GM18867 (cell line): ENCODE measurements at regions not wholly inside any gene's neighbourhood (a gene's known extent, or its start where the extent isn't known, plus 50 kb on each side); places are given as distances from the start of the nearest gene placed in this dataset.
"Not testable (repeated sequence)": the region's sequence is repeated elsewhere in the genome, so short reads cannot be mapped to it uniquely, and the experiment has no call there.

Source experiments
- ATAC-seq: cut with Tn5 transposase; IDR thresholded peaks from one replicate; pipeline ENCODE4 v1.9.1; 2021; ENCODE audit warnings: mild to moderate bottlenecking, moderate library complexity; ENCODE audit not compliant: unreplicated experiment

DNA sequence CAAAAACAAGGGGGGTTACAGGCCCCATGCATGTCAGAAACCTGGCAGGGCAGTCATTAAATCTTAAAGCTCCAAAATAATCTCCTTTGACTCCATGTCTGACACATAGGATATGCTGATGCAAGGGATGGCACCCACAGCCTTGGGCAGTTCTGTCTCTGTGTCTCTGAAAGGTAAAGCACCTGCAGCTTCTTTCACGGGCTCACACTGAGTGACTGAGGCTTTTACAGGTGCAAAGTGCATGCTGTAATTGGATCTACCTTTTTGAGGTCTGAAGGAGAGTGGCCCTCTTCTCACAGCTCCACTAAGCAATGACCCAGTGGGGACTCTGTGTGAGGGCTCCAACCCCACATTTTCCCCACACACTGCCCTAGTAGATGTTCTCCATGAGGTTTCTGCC, 1309.0 kb upstream of the B3GALT2 start:
- no peak for ATAC-seq

DNA sequence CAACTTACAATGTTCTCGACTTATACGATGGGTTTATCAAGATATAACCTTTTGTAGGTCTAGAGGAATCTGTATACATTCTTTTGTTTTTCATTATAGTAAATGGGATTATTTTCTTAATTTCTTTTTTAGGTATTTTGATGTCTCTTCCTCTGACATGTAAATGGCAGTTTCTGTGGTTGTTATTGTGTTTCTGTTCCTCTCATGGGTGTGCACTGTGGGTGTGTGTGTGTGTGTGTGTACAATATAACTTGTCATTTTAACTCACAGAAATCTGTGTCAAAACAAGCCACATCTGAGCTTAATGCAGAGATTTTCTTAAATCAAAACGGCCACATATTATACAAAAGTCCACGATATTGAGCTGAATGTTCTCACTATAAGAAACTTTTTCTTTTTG, 1300.8 kb upstream of the B3GALT2 start:
- no peak for ATAC-seq

DNA sequence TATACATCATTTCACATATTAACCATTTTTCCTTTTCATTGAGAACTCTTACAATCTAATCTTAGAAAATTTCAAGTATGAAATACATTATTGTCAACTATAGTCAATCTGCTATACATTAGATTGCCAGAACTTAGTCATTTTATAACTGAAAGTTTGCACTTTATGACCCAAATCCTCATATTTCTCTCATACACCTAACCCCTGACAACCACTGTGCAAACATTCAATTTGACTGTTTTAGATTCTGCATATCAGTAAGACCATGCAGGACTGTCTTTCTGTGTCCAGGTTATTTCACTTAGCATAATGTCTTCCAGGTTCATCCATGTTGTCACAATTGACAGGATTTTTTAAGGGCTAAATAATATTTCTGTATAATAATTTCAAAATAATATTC, 1299.0 kb upstream of the B3GALT2 start:
- no peak for ATAC-seq

DNA sequence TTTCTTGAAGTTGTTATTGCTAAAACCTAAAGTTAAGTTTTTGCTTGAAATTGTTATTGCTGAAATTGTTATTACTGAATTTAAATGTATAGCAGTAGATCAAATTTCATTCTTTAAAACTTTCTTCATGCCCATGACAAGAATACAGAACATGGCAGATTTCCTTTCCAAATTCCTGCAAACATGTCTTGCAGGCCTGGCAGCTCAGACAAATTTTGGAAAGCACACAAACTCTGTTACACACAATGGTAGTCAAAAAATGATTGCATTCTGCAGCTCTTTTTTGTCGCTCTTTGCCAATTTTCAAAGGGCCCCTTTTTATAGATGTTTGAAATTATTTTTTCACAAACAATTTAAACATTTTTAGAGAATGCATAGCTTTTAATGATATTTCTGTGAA, 1292.3 kb upstream of the B3GALT2 start:
- no peak for ATAC-seq

DNA sequence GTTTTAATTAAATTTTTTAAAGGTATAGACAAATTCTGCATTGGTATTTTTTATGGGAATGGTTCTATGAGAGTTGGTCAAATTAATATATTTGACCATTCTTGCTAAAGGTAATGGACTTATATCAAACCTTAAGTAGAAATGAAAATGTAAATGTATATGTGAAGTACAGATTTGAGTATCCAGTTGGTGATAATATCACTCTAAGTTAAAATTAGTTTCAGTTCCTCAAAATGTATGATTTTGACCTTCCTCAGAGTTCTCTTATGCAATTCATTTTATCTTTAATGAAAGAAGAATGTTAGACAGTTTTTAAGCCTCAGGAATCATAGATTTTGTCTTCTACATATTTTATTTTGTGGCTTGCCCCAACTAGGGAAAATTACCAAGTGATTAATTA, 1291.5 kb upstream of the B3GALT2 start:
- ATAC-seq, result peak; percentile 87

DNA sequence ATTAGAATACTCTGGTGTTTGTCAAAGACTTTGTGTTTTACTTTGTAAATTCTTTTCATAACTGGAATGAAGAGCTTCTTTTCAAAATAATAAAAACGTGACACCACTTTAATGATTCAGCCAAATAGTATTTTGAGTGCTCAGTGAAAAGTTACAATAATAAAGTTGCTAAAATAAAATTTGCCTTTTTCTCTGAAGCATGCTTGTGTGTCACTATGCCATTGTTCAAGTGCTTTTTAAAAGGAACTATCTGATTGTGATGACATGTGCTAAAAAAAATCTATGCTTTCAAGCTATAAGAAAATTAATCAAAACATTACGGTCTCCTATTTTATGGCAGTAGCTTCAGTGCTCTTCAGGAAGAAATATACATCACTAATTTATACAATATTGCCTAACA, 1290.5 kb upstream of the B3GALT2 start:
- ATAC-seq, result no peak

DNA sequence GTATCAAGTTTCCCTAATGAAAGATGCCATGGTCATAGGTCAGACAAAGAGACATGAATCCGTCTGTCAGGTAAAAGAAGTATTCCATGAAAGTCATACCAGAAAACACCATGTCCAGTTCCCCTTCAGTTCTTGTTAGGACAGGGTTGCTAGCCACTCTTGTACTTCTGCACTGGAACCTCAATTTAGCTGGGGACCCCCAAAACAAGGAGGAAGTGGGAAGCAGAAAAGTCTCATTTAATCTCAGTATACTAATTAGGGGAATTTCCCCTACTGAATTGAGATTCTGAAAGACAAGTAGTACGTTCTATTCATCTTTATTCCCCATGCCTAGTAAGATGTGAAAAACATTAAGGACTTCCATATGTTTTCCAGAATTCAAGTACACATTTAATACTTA, 1289.9 kb upstream of the B3GALT2 start:
- ATAC-seq, result no peak

DNA sequence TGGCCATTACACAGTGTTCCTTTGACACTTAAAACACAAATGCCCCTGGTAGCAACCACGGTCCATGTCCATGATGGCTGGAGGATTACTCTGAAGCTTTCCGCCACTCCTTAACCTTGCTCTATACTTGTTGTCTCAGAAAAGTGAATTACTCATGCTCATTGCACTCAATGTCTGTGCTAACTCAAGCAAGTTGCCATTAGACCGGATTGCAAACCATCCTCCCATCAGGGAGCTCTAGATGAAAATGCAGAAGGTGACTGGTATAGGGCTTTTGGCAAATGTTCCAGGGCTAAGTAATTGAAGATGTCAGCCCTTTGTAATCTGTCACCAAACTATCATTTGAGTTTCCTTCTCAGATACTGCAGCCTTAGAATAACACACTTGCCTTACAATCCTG, 1288.3 kb upstream of the B3GALT2 start:
- no peak for ATAC-seq

DNA sequence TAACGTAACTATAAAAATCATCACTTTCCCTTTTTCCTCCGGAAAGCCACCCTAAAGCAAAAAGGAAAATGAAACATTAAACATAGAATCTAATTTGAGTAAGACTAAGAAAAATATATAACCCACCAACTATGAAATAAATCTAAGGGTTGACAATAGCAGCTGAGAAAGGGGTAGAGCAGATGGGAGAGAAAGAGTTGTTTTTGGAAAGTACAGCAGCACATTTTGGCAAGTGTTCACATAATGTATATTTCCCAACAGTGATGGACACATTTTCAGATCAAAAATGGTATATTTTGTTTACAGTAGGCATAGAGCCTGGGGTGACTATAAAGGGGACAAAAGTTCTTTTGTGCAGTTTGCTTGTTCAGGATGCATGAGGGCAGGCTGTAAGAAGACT, 1287.4 kb upstream of the B3GALT2 start:
- ATAC-seq, result no peak

DNA sequence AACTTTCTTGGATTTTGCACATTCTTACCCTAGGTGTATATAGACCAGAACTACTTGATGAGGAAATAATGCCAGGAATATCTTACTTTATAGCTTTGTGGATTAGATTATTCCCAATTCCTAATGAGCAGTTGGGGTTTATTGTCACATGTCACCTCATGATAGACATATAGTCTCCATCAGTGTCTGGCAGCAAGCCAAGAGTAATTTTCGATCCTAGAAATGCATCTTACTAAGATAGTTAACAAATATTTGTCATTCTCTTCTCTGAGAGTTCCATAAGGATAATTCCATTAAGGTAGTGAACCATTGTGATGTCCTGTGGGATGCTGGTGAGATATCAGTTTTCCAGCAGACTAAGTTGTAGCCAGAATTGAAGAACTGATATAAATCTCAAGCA, 1282.9 kb upstream of the B3GALT2 start:
- ATAC-seq, result no peak

DNA sequence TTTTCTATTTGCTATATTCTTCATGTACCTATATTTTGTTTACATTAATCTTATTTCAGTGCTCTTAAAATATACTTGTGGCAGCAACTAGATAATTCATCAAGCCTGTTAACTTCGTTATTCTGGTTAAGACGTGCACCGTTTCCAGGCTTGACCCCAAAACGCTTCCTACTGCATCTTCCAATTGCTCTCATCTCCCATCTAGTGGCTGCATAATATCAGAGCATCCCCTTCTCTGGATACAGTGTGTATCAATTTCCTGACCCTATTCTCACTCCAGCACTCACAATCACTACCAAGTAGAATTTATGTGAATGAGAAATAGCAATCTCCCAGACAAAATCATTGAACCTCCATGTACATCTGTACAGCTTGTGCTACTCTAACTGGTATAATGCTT, 1280.3 kb upstream of the B3GALT2 start:
- ATAC-seq, result no peak

DNA sequence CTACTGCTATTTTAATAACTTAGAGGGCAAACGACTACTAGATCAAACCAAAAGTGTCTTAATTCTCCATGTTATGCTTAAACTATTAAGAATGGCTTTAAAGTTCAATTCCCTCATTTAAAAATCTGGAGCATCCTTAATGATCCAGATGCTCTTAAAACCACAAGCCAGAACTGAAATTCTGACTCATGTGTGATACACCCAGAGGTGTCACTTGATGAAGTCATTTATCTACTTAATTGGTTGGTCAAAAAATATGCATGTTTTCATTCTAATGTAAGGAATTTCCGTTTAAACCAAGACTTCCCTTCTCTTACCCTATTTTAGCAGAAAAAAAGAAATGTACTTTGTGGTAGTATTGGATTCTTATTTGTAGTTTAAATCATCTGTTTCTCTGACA, 1261.2 kb upstream of the B3GALT2 start:
- no peak for ATAC-seq

DNA sequence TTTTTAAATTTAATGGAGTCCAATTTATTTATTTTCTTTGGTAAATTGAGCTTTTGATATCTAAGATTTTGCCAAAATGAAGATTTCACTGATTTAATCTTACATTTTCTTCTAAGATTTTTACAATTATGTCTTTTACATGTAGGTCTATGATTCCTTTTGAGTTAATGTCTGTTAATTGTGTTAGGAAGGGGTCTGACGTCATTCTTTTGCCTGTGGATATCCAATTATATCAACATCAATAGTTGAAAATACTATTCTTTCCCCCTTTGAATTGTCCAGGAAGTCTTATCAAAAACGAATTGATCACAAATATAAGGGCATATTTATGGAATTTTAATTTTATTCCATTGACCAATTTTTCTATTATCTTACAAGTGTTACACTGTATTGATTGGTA, 1258.8 kb upstream of the B3GALT2 start:
- ATAC-seq, result no peak

DNA sequence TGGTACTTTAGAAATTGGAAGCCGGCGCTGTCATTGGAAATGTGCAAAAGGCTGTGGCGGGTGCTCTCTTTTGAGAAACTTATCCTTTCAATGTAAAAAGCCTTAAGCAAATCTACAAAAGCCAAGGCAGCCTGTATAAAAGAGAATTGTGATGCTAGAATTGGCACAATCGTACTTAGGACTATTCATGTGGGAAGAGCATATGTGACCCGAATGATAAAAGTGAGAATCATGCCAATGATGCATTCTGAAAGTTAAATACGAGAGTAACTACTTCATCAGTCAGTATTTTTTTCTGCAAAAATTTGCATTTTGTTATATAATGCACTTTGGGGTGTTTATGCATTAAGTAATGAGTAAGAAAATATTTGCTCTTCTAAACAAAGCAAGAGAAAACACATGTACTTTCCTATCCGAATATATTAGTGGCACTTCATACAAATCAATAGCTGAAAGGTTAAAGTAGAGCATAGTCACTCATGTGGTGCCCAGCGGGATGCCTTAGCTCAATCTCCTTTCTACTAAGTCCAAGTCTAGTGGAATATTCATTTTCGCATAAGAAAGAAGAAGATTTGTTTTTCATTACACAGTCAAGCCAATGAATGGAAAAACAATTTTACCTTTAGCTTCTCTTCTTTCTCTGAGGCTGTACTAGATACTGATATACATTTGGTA, 1256.6 kb upstream of the B3GALT2 start:
- ATAC-seq, result no peak

DNA sequence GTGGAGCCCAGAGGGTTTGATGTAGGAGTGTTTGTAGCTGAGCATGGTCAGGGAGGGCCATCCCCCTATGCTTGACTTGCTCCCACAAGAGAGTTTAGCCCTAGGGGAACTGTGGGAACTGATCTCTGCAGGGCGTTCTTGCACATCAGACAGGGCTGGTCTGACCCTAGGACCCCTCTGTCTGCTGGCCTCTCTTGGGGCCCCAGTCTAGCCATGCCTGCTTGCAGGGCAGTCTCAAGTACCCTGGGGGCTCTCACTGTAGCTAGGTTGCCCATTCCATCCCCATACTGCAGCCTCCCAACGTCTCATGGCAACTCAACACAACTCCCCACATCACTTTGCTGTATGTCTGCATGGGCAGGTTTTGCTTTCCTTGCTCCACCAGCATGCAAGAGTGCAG, 1250.7 kb upstream of the B3GALT2 start:
- ATAC-seq, result no peak

DNA sequence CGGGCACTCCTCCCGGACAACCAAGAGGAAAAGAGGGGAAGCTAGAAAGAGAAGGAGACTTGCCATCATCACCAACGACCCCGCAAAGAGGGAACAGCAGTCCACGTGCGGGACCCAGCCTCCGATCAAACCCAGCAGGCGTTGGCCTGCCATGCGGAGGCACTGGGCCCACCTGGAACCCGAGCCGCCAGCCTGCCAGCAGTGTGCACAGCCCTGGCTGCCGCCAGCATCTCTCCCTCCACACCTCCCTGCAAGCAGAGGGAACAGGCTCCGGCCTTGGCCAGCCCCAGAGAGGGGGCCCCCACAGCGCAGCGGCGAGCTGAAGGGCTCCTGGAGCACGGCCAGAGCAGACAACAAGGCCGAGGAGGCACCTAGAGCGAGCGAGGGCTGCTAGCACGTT, 1244.7 kb upstream of the B3GALT2 start:
- ATAC-seq, result no peak

DNA sequence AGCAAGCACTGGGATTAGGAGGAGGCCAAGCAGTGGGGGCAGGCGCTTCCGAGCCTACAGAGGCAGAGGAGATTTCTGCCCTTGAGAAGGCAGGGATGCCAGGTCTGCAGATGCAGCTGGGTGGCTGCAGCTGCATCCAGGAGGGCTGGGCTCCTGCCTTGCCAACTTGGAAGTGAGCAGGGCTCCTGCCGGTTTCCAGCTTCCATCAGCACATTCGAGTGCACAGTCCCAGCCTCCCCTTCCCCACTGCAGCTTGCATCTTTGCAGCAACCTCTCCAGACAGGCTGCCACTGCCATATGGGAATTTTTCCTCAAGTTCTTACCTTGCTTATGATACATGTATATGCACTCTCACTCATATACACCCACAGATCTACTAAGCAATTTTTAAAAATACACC, 1234.3 kb upstream of the B3GALT2 start:
- no peak for ATAC-seq

DNA sequence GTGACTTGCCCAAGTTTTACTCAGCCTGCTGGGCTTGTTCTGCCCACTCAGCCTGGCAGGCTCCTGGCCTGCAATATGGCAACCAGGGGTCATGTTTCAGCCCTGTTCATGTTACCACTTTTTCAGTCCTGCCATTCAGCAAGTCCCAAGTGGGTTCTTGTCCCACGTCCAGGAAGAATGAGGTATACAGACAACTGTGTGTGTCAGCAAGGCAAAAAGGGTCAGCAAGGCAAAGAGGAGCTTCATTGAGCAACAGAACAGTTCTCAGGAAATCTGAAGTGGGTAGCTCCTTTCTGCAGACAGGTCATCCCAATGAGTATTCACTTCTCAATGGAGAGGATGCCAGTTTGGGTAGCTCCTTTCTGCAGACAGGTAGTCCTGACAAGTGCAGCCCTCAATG, 1233.3 kb upstream of the B3GALT2 start:
- ATAC-seq, result no peak

DNA sequence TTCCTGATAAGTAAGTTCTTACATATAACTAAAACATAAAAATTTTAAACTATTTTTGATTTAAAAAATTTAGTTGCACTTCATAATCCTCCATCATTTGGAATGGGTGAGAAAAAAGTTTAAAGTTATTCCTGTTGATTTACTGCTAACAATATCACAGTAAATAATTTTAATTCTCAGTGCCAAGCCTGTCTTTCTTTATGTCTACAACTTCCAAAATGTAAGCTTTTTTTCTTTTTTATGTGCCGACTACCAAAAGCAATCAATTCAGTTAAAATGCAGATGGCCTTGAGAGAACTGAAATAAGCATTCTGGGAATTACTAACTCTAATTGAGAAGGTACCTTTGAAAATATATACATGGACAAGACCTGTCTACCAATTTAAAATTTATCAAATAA, 1224.3 kb upstream of the B3GALT2 start:
- ATAC-seq, result no peak

DNA sequence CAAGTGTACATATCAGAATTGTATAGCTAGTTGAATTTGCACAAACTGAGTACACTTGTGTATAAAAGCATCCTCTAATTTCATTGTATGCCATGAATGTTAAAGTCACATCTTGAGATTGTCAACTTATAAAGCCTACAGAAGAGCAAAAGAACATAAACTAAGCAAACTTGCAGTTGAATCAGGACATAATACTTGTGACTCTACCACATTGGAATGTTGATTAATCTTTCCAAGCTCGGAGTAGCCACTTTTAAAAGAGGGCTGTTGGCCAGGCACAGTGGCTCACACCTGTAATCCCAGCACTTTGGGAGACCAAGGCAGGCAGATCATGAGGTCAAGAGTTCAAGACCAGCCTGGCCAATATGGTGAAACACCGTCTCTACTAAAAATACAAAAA, 1220.8 kb upstream of the B3GALT2 start:
- not testable (repeated sequence) for ATAC-seq

DNA sequence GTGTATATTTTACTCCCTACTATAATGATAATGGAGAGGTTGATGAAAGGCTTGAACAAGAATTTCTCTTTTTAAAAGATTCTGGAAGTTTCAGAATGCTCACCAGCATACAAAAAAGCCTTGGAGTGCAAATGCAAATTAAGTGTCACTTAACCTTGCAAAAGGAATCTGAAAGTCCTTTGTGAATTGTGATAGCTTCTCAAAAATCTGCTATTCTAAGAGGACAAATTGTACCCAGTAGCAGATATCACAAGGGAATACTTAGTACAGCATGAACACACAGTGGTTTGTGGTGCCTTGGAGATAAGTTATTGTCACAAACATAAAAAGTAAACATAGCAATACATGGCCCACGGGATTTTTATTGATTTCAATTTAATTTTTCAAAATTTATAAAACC, 1208.3 kb upstream of the B3GALT2 start:
- no peak for ATAC-seq

DNA sequence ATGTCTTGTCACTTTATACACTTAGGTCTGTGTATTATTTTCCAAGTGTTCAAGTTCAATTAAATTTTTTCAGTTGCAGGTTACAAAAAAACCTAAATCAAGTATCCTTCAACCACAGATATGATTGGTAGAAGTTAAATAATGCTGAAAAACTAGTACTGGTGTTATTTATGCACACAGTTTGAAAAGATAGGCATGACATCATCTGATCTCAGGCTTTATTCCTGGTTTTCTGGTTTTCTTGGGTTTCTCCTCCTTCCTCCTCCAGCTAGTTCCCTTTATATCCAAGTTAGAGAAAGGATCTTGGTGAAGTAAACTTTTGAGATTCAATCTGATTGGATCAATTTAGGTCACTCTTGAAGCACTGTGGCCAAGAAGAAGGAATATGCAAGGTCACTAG, 1201.1 kb upstream of the B3GALT2 start:
- no peak for ATAC-seq

DNA sequence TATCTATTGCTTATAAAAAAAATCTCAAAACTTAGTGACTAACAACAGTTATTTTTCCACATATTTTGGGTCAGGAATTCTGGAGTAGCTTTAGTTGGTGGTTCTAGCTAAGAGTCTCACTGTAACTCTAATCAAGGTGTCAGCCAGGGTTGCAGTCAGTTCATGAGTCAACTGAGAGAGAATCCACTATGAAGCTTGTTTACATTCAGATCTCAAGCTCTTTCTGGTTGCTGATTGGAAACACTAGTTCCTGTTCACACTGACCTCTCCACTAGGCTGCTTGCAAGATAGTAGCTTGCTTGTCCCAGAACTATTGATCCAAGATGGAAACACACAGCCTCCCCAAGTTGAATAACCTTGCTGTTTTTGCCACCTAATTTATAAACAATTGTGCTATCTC, 1192.1 kb upstream of the B3GALT2 start:
- no peak for ATAC-seq

DNA sequence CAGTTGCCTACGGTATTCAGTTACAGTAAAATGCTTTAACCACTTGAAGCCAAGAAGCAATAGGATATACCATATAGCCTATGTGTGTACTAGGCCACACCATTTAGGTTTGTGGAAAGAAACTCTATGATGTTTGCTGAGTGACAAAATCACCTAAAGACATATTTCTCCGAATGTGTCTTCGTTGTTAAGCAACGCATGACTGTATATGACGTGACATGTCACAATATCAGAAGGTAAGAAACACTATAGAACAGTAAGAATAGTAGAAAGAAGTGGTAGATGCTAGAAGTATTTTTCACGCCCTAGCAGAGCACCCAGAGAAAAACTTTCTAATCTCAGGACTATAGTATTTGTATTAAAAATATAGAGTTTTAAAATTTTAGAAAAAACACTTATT, 1188.2 kb upstream of the B3GALT2 start:
- ATAC-seq, result no peak
